T47D (cell line): ENCODE measurements at regions not wholly inside any gene's neighbourhood (a gene's known extent, or its start where the extent isn't known, plus 50 kb on each side); places are given as distances from the start of the nearest gene placed in this dataset.
"Not testable (repeated sequence)": the region's sequence is repeated elsewhere in the genome, so short reads cannot be mapped to it uniquely, and the experiment has no call there.

Source experiments
- DNase-seq, 2 experiments: peaks; one replicate each; pipeline versions ENCODE4 v3.0.0 to v3.0.0-alpha.2; 2011 to 2012; ENCODE audit warnings: low read depth in 1 of 2, low spot score in 1 of 2
- JUND ChIP-seq: IDR thresholded peaks from 2 replicates; pipeline ENCODE4 v1.6.1; 2012; ENCODE audit warnings: low read depth
- in situ Hi-C: cut with HindIII; loops from 2 replicates; pipeline ENCODE4 v1.10.0; 2016; ENCODE audit warnings: low sequenced_read_pairs, low pct_unique_long_range_greater_than_20kb

DNA sequence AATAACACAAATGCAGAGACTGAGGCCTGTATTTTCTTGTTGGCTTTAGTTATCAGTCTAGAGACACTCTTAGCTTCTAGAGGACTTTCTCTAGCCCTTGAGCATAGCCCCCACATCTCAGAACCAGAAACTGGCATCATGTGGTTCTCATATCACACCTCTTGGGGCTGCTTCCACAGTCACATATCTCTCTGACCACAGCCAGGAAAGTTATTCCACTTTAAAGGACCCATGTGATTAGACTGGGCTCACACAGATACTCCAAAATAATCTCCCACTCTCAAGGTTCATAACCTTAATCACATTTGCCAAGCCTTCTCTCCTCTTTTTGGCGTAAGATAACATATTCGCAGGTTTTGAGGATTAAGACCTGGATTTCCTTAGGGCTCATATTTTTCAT is 846.9 kb upstream of the MIR17HG start:
- no peak for TF ChIP-seq JUND
- in situ Hi-C loops: no loop called here
- DNase-seq: no peak

DNA sequence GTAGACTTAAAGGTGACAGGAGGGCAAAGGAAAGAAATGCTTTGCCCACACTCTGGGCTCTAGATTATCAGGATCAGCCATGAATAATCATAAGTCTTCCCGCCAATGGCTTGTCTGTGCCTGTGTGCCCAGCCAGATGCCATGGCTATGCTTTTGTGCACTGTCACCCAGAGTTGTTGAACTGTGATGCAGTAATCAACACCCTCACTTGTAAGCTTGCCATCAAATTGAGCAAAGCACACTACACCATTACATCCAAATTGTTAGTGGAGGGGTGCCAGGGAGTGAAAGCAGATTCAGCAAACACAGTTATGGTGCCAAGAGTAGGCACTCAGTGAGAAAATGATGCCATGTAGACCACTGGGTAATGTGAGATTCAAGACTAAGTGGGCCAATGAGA is 845.3 kb upstream of the MIR17HG start:
- no peak for DNase-seq
- in situ Hi-C loops: no loop called here
- no peak for TF ChIP-seq JUND

- in situ Hi-C loops: no loop called here
- TF ChIP-seq JUND: no peak
- no peak for DNase-seq
Measured at GRCh38 chr13:90502762-90503161, 844.7 kb upstream of the MIR17HG start.

DNA sequence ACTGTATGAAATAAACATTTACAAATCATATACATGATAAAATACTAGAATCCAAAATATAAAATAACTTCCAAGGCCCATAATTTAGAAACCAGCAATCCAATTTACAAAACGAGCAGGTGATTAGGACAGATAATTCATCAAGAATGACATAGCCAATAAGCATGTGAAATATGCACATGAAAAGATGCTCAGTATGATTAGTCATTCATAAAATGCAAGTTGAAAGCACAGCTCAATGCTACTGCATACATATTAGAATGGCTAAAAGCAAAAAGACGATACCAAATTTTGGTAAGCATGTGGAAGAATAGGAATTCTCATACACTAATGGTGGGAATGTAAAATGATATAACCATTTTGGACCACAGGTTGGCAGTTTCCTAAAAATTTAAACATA is 837.2 kb upstream of the MIR17HG start:
- no peak for DNase-seq
- no peak for TF ChIP-seq JUND
- in situ Hi-C loops: no loop called here

DNA sequence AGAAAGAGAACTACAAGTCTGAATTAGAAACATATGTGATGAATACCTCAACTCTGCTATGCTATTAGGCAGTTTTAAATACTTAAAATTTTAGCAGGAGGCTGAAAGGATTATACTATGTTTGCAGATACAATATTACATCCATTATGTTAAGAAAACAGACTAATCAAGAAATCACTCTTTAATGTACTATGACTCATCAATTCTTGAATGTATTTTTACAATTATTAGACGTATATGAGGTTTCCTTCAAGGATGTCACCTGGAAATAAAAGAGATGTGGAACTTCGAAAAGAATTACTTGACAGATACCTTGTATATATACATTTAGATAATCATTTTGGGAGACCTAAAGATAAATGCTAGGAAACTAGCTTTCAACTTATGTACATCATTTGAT is 835.6 kb upstream of the MIR17HG start:
- TF ChIP-seq JUND: no peak
- DNase-seq: no peak
- in situ Hi-C loops: no loop called here

DNA sequence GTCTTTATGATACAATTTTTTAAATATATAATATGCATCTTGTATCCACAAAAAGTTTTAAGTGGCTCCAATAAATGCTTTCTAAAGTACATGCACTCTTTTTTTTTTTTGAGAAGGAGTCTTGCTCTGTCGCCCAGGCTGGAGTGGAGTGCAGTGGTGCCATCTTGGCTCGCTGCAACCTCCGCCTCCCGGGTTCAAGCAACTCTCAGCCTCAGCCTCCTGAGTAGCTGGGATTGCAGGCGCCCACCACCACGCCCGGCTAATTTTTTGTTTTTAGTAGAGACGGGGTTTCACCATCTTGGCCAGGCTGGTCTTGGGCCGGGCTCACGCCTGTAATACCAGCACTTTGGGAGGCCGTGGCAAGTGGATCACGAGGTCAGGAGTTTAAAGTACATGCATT is 832.8 kb upstream of the MIR17HG start:
- in situ Hi-C loops, DNase-seq: not testable (repeated sequence)

DNA sequence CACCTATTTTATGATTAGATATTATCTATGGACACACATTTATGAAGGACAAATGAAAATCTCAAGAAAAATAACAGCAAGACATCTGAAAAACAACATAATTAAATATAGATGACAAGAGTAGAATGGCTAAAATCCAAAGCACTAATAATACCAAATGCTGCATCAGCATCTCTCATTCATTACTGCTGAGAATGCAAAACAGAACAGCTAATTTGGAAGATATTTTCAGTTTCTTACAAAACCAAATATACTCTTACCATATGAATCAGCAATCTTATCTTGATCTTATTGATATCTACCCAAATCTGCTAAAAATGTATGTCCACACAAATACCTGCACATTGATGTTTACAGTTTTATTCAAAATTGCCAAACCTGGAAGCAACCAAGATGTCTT is 829.1 kb upstream of the MIR17HG start:
- TF ChIP-seq JUND: no peak
- in situ Hi-C loops: no loop called here
- DNase-seq: no peak

DNA sequence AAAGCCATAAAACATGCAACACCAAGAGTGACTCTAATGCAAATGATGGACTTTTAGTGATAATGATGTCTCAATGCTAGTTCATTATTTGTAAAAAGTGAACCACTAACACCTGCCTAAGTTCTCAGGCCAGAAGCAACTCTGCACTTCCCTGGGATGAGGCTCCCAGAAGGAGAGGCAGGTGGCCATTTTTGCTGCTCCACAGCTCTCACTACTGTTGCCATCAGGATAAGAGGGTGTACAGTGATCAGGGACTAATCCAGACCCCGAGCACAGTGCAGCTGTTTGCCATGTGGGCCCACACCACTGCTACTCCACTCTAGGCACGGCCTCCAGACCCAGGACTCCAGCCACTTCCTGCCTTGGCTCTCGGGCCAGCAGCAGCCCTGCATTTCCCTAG is 828.3 kb upstream of the MIR17HG start:
- in situ Hi-C loops: no loop called here
- no peak for TF ChIP-seq JUND

GRCh38 chr13:90526711-90527110 is 820.8 kb upstream of the MIR17HG start:
- in situ Hi-C loops: no loop called here
- TF ChIP-seq JUND: no peak
- DNase-seq: no peak

More for the DNA sequence above, 828.3 kb upstream of the MIR17HG start:
- no peak for DNase-seq

DNA sequence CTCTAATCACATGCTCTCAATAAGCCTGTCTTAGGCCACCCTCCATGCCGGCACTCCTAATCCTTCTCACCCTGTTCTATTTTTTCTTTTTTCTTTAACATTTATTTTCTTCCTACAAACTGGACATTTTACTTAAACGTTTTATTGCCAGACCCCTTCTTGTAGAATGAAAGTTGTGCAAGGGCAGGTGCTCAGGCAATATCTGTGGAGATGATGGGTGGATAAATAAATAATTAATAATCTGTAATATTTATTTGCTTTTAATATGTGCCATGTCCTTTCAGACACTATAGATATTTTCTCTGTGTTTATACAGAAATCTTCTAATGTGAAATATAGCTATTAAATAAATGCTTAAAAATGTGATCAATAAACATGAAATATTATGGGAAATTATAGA is 815.7 kb upstream of the MIR17HG start:
- no peak for DNase-seq
- no peak for TF ChIP-seq JUND
- in situ Hi-C loops: no loop called here

DNA sequence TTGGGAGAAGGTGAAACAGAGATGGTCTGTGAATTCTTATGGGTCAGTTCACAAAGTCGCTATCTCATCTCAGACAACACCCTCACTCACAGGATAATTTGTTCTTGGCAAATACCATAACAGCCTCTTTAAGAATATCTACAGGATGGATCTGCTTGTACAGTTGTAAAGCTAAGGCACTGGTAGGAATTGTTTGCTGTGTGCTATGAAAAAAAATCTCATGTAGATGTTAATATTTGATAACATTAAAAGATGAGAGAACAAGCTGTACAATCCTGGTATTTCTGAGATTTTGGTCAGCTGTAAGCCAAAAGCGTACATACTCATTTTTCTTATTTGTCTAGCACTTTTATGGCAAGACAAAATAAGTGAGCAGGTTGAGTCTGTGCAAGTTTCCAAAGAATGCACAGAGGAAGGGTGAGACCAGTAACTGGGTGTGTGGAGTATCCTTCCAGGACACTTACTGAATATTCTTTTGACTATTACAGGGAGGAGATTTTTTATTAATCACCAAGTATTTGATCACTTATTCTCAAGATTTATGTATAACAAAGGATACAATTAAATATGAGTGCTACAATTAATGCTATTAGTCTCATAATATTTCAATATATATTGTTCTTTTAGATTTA is 814.5 kb upstream of the MIR17HG start:
- peak in 1 of 2 experiments; percentile 5 for DNase-seq
- no peak; the same call in 1 of the 2 replicates for TF ChIP-seq JUND
- in situ Hi-C loops: no loop called here

GRCh38 chr13:90533866-90534265 is 813.6 kb upstream of the MIR17HG start:
- in situ Hi-C loops: no loop called here
- no peak for TF ChIP-seq JUND
- DNase-seq: no peak

- no peak for TF ChIP-seq JUND
- DNase-seq: peak in 1 of 2 experiments; percentile 5
- in situ Hi-C loops: no loop called here
Measured at GRCh38 chr13:90534617-90535370, 812.7 kb upstream of the MIR17HG start.
